ENCODE measurements at regions not wholly inside any gene's neighbourhood (a gene's known extent, or its start where the extent isn't known, plus 50 kb on each side); places are given as distances from the start of the nearest gene placed in this dataset.

DNA sequence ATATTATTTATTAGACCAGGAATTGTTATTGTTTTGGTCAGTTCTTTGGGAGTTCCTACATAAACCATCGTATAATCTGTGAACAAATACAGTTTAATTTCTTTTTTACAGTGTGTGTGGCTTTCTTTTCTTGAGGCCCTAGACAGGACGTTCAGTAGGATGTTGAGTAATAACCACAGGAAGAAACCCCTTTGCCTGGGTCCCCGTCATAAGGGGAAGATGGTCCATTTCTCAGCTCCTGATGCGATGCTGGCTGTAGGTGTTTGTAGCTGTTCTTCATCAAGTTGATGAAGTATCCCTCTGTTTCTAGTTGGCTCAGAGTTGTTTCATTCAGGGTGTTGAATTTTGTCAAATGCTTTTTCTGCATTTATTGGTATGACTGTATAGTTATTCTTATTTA lies 219.7 kb upstream of the ADARB2 start:
- TF ChIP-seq POLR2A (IDR thresholded peaks at IDR 0.05) = no peak
- TF ChIP-seq, protein P1, sequence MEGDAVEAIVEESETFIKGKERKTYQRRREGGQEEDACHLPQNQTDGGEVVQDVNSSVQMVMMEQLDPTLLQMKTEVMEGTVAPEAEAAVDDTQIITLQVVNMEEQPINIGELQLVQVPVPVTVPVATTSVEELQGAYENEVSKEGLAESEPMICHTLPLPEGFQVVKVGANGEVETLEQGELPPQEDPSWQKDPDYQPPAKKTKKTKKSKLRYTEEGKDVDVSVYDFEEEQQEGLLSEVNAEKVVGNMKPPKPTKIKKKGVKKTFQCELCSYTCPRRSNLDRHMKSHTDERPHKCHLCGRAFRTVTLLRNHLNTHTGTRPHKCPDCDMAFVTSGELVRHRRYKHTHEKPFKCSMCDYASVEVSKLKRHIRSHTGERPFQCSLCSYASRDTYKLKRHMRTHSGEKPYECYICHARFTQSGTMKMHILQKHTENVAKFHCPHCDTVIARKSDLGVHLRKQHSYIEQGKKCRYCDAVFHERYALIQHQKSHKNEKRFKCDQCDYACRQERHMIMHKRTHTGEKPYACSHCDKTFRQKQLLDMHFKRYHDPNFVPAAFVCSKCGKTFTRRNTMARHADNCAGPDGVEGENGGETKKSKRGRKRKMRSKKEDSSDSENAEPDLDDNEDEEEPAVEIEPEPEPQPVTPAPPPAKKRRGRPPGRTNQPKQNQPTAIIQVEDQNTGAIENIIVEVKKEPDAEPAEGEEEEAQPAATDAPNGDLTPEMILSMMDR (IDR thresholded peaks at IDR 0.05) = no peak
- no peak for TF ChIP-seq POLR2AphosphoS5 (IDR thresholded peaks at IDR 0.05; ENCODE audit: insufficient read depth in 1 of 2, low read depth in 1 of 2)
